ENCODE measurements at regions not wholly inside any gene's neighbourhood (a gene's known extent, or its start where the extent isn't known, plus 50 kb on each side); places are given as distances from the start of the nearest gene placed in this dataset.

DNA sequence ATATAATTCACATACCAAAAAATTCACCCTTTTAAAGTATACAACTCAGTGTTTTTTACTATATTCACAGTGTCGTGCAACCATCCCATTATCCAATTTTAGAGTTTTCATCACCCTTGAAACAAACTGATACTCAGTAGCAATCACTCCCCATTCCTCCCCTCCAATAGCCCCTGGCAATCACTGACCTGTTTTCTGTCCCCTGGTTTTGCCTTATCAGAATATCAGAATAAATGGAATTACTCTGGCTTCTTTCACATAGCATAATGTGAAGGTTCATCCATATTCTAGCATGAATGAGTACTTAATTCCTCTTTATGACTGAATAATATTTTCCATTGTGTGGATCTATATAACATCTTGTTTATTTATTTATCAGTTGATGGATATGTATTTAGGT lies 153.2 kb downstream of the AASDH start:
- peaks cover 0 to 8% (median 1%) of the 10 kb centered on the region in 4 experiments for H3K36me3 ChIP-seq (ENCODE audit: control insufficient read depth in 4 of 4, insufficient read depth in 4 of 4, low read length in 3 of 4)
- H3K4me3 ChIP-seq (ENCODE audit: control insufficient read depth in 1 of 7, extremely low read depth in 1 of 7, insufficient read depth in 4 of 7, low read depth in 2 of 7, low read length in 6 of 7) = no peak overlapping the region
- POLR2A ChIA-PET = no interaction called here
- H3K27me3 ChIP-seq (replicated peaks in 2 of 5; ENCODE audit: control insufficient read depth in 4 of 5, insufficient read depth in 5 of 5, low read length in 4 of 5) = no peaks in the 10 kb centered on the region
- no peak overlapping the region for H3K27ac ChIP-seq (ENCODE audit: insufficient read depth in 1 of 2, low read depth in 1 of 2, low read length in 2 of 2, poor library complexity in 1 of 2, severe bottlenecking in 2 of 2)
- WGBS (ENCODE audit: insufficient coverage) = 100% methylated on average over 1 of the region's 1 CpG
- H3K9me3 ChIP-seq (ENCODE audit: control extremely low read depth in 1 of 5, control insufficient read depth in 4 of 5, insufficient read depth in 2 of 5, low read depth in 1 of 5, low read length in 4 of 5) = peaks cover 0 to 9% (median 4%) of the 10 kb centered on the region in 5 experiments
- CTCF ChIA-PET = interaction anchor here (1.1 kb wide), 1 partner anchor 10 kb away, joined by 3 read pairs; no protein-coding TSS in a partner anchor
- DNase-seq = no peak
- peaks cover 6 to 12% (median 9%) of the 10 kb centered on the region in 4 experiments for H3K4me1 ChIP-seq (ENCODE audit: control extremely low read depth in 1 of 4, control insufficient read depth in 4 of 4, insufficient read depth in 4 of 4, low read length in 3 of 4)

DNA sequence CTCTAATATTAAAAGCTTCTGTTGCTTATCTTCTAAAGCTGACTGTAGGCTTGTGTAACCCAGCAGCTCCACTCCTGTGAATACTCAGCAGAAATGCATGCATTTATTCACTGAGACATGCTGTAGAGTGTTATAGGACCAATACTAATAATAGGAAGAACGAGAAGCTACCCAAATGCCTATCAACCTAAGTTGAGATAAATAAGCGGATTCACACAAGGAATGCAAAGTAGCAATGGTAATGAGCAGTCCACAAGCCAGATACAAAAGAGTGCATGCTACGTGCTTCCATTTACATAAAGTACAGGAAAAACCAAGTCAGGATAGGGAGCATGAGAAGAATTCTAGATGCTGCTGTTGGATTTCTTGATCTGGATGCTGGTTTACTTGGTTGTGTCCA lies 155.9 kb downstream of the AASDH start:
- H3K4me1 ChIP-seq (ENCODE audit: control extremely low read depth in 1 of 4, control insufficient read depth in 4 of 4, insufficient read depth in 4 of 4, low read length in 3 of 4) = peaks cover 6 to 12% (median 10%) of the 10 kb centered on the region in 4 experiments
- peaks cover 0 to 8% (median 2%) of the 10 kb centered on the region in 4 experiments for H3K36me3 ChIP-seq (ENCODE audit: control insufficient read depth in 4 of 4, insufficient read depth in 4 of 4, low read length in 3 of 4)
- no peak overlapping the region for H3K27ac ChIP-seq (ENCODE audit: insufficient read depth in 1 of 2, low read depth in 1 of 2, low read length in 2 of 2, poor library complexity in 1 of 2, severe bottlenecking in 2 of 2)
- POLR2A ChIA-PET = no interaction called here
- H3K9me3 ChIP-seq (ENCODE audit: control extremely low read depth in 1 of 5, control insufficient read depth in 4 of 5, insufficient read depth in 2 of 5, low read depth in 1 of 5, low read length in 4 of 5) = peaks cover 0 to 9% (median 4%) of the 10 kb centered on the region in 5 experiments
- H3K4me3 ChIP-seq (ENCODE audit: control insufficient read depth in 1 of 7, extremely low read depth in 1 of 7, insufficient read depth in 4 of 7, low read depth in 2 of 7, low read length in 6 of 7) = no peak overlapping the region
- no peaks in the 10 kb centered on the region for H3K27me3 ChIP-seq (replicated peaks in 2 of 5; ENCODE audit: control insufficient read depth in 4 of 5, insufficient read depth in 5 of 5, low read length in 4 of 5)
- DNase-seq = no peak
- CTCF ChIA-PET = no interaction called here
- 100% methylated on average over 2 of the region's 3 CpGs for WGBS (ENCODE audit: insufficient coverage)

DNA sequence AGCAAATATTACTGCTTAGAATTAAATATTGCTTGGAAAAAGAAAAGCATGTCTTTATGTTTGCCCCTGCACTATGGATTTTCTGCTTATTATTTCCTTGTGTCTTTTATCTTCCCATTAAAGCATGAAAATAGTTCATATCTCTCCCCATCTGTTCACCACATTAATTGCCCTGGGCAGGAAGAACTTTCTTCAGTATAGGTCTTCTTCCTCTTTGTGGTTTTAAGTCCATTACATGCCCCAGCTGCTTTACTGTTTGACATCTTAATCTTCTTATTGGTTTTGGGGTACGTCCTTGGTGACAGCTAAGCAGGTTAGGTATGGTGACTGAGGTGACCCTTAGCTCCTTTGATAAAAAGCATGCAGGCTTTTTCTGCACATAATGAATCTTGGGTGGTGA lies 157.3 kb downstream of the AASDH start:
- ChIA-PET CTCF (interaction anchor here (0.5 kb wide), 2 partner anchors 62 to 1536 kb away, joined by 3 read pairs; no protein-coding TSS in a partner anchor), POLR2A (no interaction called here)
- H3K9me3 ChIP-seq (ENCODE audit: control extremely low read depth in 1 of 5, control insufficient read depth in 4 of 5, insufficient read depth in 2 of 5, low read depth in 1 of 5, low read length in 4 of 5) = peaks cover 0 to 9% (median 4%) of the 10 kb centered on the region in 5 experiments
- whole genome bisulfite sequencing (ENCODE audit: insufficient coverage) = no CpG with 5 or more reads among the region's 1 CpG
- peaks cover 6 to 12% (median 10%) of the 10 kb centered on the region in 4 experiments for H3K4me1 ChIP-seq (ENCODE audit: control extremely low read depth in 1 of 4, control insufficient read depth in 4 of 4, insufficient read depth in 4 of 4, low read length in 3 of 4)
- no peak overlapping the region for H3K27ac ChIP-seq (ENCODE audit: insufficient read depth in 1 of 2, low read depth in 1 of 2, low read length in 2 of 2, poor library complexity in 1 of 2, severe bottlenecking in 2 of 2)
- H3K27me3 ChIP-seq (replicated peaks in 2 of 5; ENCODE audit: control insufficient read depth in 4 of 5, insufficient read depth in 5 of 5, low read length in 4 of 5) = no peaks in the 10 kb centered on the region
- H3K36me3 ChIP-seq (ENCODE audit: control insufficient read depth in 4 of 4, insufficient read depth in 4 of 4, low read length in 3 of 4) = peaks cover 0 to 8% (median 1%) of the 10 kb centered on the region in 4 experiments
- DNase-seq = peak; percentile 21 to 74 (median 59)
- no peak overlapping the region for H3K4me3 ChIP-seq (ENCODE audit: control insufficient read depth in 1 of 7, extremely low read depth in 1 of 7, insufficient read depth in 4 of 7, low read depth in 2 of 7, low read length in 6 of 7)

DNA sequence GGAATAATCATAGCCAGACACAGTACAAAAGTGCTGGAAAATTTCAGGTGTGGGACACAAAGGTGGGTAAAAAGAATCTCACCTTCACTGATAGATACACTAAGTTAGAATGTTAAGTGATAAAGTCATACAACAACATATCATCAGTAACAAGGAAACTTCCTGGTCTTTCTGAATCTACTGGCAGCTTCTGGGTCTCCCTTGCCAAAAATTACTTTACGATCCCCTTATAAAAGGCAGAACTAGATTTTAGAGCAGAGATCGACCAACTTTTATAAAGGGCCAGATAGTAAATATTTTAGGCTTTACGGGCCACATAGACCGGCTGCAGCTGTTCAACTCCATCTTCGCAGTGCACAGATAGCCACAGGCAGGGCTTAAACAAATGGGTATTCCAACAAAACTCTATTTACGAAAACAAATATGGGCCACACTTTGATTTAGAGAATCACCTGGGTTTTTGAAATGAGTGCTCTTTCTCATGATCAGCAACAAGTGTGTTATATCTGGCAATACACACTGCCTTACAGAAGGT lies 159.9 kb downstream of the AASDH start:
- 100% methylated on average over 5 of the region's 6 CpGs for WGBS (ENCODE audit: insufficient coverage)
- CTCF ChIA-PET = no interaction called here
- H3K36me3 ChIP-seq (ENCODE audit: control insufficient read depth in 4 of 4, insufficient read depth in 4 of 4, low read length in 3 of 4) = peaks cover 2 to 8% (median 2%) of the 10 kb centered on the region in 4 experiments

GRCh38 chr4:56226579-56226978 lies 160.7 kb downstream of the AASDH start:
- H3K9me3 ChIP-seq (ENCODE audit: control extremely low read depth in 1 of 5, control insufficient read depth in 4 of 5, insufficient read depth in 2 of 5, low read depth in 1 of 5, low read length in 4 of 5) = peaks cover 0 to 2% (median under 1%) of the 10 kb centered on the region in 5 experiments
- H3K4me1 ChIP-seq (ENCODE audit: control extremely low read depth in 1 of 4, control insufficient read depth in 4 of 4, insufficient read depth in 4 of 4, low read length in 3 of 4) = peaks cover 6 to 12% (median 10%) of the 10 kb centered on the region in 4 experiments
- H3K27me3 ChIP-seq (replicated peaks in 2 of 5; ENCODE audit: control insufficient read depth in 4 of 5, insufficient read depth in 5 of 5, low read length in 4 of 5) = no peaks in the 10 kb centered on the region
- H3K4me3 ChIP-seq (ENCODE audit: control insufficient read depth in 1 of 7, extremely low read depth in 1 of 7, insufficient read depth in 4 of 7, low read depth in 2 of 7, low read length in 6 of 7) = no peak overlapping the region
- ChIA-PET CTCF (no interaction called here), POLR2A (no interaction called here)
- peaks cover 2 to 5% (median 2%) of the 10 kb centered on the region in 4 experiments for H3K36me3 ChIP-seq (ENCODE audit: control insufficient read depth in 4 of 4, insufficient read depth in 4 of 4, low read length in 3 of 4)
- DNase-seq = no peak
- H3K27ac ChIP-seq (ENCODE audit: insufficient read depth in 1 of 2, low read depth in 1 of 2, low read length in 2 of 2, poor library complexity in 1 of 2, severe bottlenecking in 2 of 2) = no peak overlapping the region
- 100% methylated on average over 1 of the region's 2 CpGs for WGBS (ENCODE audit: insufficient coverage)

More for the DNA sequence above, 159.9 kb downstream of the AASDH start:
- Histone ChIP-seq H3K4me1 (ENCODE audit: control extremely low read depth in 1 of 4, control insufficient read depth in 4 of 4, insufficient read depth in 4 of 4, low read length in 3 of 4) (peaks cover 6 to 12% (median 10%) of the 10 kb centered on the region in 4 experiments), H3K9me3 (ENCODE audit: control extremely low read depth in 1 of 5, control insufficient read depth in 4 of 5, insufficient read depth in 2 of 5, low read depth in 1 of 5, low read length in 4 of 5) (peaks cover 0 to 9% (median 4%) of the 10 kb centered on the region in 5 experiments), H3K27ac (ENCODE audit: insufficient read depth in 1 of 2, low read depth in 1 of 2, low read length in 2 of 2, poor library complexity in 1 of 2, severe bottlenecking in 2 of 2) (no peak overlapping the region), H3K4me3 (ENCODE audit: control insufficient read depth in 1 of 7, extremely low read depth in 1 of 7, insufficient read depth in 4 of 7, low read depth in 2 of 7, low read length in 6 of 7) (no peak overlapping the region), H3K27me3 (replicated peaks in 2 of 5; ENCODE audit: control insufficient read depth in 4 of 5, insufficient read depth in 5 of 5, low read length in 4 of 5) (no peaks in the 10 kb centered on the region)
- POLR2A ChIA-PET = no interaction called here
- DNase-seq = no peak

DNA sequence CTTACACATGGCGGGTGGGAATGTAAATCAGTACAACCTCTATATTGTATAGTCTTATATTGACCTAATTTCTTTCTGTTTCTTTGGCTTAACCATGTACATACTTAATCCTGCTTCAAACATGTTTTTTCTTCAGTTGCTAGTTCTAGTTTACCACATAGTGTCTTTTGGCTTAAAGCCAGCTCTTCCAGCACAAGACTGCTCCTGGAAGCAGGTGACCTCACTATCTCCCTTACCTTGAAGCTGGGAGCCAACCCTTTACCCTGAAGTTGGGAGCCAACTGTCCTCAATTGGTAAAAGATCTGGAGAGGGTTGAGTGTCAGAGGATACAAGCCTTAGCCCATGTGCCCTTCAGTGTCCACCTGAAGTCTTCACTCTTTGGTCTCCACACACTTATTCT lies 162.7 kb downstream of the AASDH start:
- no CpG with 5 or more reads among the region's 1 CpG for WGBS (ENCODE audit: insufficient coverage)
- peaks cover 0 to 7% (median 2%) of the 10 kb centered on the region in 4 experiments for H3K36me3 ChIP-seq (ENCODE audit: control insufficient read depth in 4 of 4, insufficient read depth in 4 of 4, low read length in 3 of 4)
- H3K9me3 ChIP-seq (ENCODE audit: control extremely low read depth in 1 of 5, control insufficient read depth in 4 of 5, insufficient read depth in 2 of 5, low read depth in 1 of 5, low read length in 4 of 5) = peaks cover 0 to 1% (median 0%) of the 10 kb centered on the region in 5 experiments
- POLR2A ChIA-PET = no interaction called here
- H3K27me3 ChIP-seq (replicated peaks in 2 of 5; ENCODE audit: control insufficient read depth in 4 of 5, insufficient read depth in 5 of 5, low read length in 4 of 5) = no peaks in the 10 kb centered on the region
- no peak for DNase-seq
- CTCF ChIA-PET = no interaction called here
- H3K27ac ChIP-seq (ENCODE audit: insufficient read depth in 1 of 2, low read depth in 1 of 2, low read length in 2 of 2, poor library complexity in 1 of 2, severe bottlenecking in 2 of 2) = no peak overlapping the region
- peaks cover 3 to 7% (median 4%) of the 10 kb centered on the region in 4 experiments for H3K4me1 ChIP-seq (ENCODE audit: control extremely low read depth in 1 of 4, control insufficient read depth in 4 of 4, insufficient read depth in 4 of 4, low read length in 3 of 4)
- H3K4me3 ChIP-seq (ENCODE audit: control insufficient read depth in 1 of 7, extremely low read depth in 1 of 7, insufficient read depth in 4 of 7, low read depth in 2 of 7, low read length in 6 of 7) = no peak overlapping the region

GRCh38 chr4:56222514-56222913 lies 164.8 kb downstream of the AASDH start:
- H3K4me1 ChIP-seq (ENCODE audit: control extremely low read depth in 1 of 4, control insufficient read depth in 4 of 4, insufficient read depth in 4 of 4, low read length in 3 of 4) = peaks cover 0 to 3% (median 0%) of the 10 kb centered on the region in 4 experiments
- WGBS (ENCODE audit: insufficient coverage) = 100% methylated on average over 2 of the region's 6 CpGs
- peaks cover 2 to 7% (median 4%) of the 10 kb centered on the region in 4 experiments for H3K36me3 ChIP-seq (ENCODE audit: control insufficient read depth in 4 of 4, insufficient read depth in 4 of 4, low read length in 3 of 4)
- H3K27ac ChIP-seq (ENCODE audit: insufficient read depth in 1 of 2, low read depth in 1 of 2, low read length in 2 of 2, poor library complexity in 1 of 2, severe bottlenecking in 2 of 2) = no peak overlapping the region
- DNase-seq = no peak
- no peak overlapping the region for H3K4me3 ChIP-seq (ENCODE audit: control insufficient read depth in 1 of 7, extremely low read depth in 1 of 7, insufficient read depth in 4 of 7, low read depth in 2 of 7, low read length in 6 of 7)
- no peaks in the 10 kb centered on the region for H3K27me3 ChIP-seq (replicated peaks in 2 of 5; ENCODE audit: control insufficient read depth in 4 of 5, insufficient read depth in 5 of 5, low read length in 4 of 5)
- H3K9me3 ChIP-seq (ENCODE audit: control extremely low read depth in 1 of 5, control insufficient read depth in 4 of 5, insufficient read depth in 2 of 5, low read depth in 1 of 5, low read length in 4 of 5) = peaks cover 0 to 1% (median 0%) of the 10 kb centered on the region in 5 experiments
- ChIA-PET CTCF (no interaction called here), POLR2A (no interaction called here)
